WERI-Rb-1 (cell line): ENCODE measurements at regions not wholly inside any gene's neighbourhood (a gene's known extent, or its start where the extent isn't known, plus 50 kb on each side); places are given as distances from the start of the nearest gene placed in this dataset.

ENCODE experiments used
- DNase-seq: peaks from one replicate; pipeline ENCODE4 v3.0.0-alpha.2; 2020
- H3K27ac ChIP-seq: fragments of 250-450 bp; sonication (Bioruptor Pico); 2 replicates; pipeline ENCODE4 v1.5.1; 2020; ENCODE audit warnings: mild to moderate bottlenecking, moderate library complexity
- H3K27me3 ChIP-seq: fragments of 250-450 bp; sonication (Bioruptor Pico); 2 replicates; pipeline ENCODE4 v1.5.1; 2021; ENCODE audit warnings: mild to moderate bottlenecking, low read depth, moderate library complexity; ENCODE audit not compliant: insufficient read depth, severe bottlenecking
- H3K36me3 ChIP-seq: fragments of 250-450 bp; sonication (Bioruptor Pico); 2 replicates; pipeline ENCODE4 v1.5.1; 2020; ENCODE audit warnings: mild to moderate bottlenecking, moderate library complexity
- H3K4me3 ChIP-seq: 2 replicates; pipeline ENCODE4 v1.5.1; 2011; ENCODE audit warnings: low read depth, mild to moderate bottlenecking, control low read depth, low read length
- H3K9me3 ChIP-seq: fragments of 250-450 bp; sonication (Bioruptor Pico); 2 replicates; pipeline ENCODE4 v1.5.1; 2021; ENCODE audit warnings: mild to moderate bottlenecking, moderate library complexity; ENCODE audit not compliant: severe bottlenecking
- TF ChIP-seq, protein P1 (sequence below): IDR thresholded peaks from 2 replicates; pipeline ENCODE4 v1.5.1; 2011; ENCODE audit warnings: low read depth, mild to moderate bottlenecking, control low read depth, inconsistent platforms, low read length

DNA sequence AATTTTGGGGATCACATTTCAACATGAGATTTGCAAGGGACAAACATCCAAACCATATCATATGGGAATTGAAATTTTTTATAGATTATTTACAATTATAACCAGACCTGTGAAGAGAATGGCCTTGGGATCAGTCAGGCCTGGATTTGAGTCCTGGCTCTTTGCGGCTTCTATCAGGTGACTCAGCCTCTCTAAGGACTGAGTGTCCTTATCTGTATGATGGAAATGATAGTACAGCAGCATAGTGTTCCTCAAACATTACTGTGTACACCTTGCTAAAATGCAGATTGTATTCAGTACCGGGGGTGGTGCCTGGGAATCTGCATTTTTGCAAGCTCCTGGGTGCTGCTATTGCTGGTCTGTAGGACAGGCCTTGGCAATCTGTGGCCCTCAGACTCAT lies 206.7 kb upstream of the PROK2 start:
- Histone ChIP-seq H3K9me3 (no peaks in the 10 kb centered on the region), H3K36me3 (no peaks in the 10 kb centered on the region), H3K4me3 (no peak overlapping the region), H3K27me3 (no peaks in the 10 kb centered on the region), H3K27ac (no peak overlapping the region)
- DNase-seq, result no peak
- TF ChIP-seq, protein P1, sequence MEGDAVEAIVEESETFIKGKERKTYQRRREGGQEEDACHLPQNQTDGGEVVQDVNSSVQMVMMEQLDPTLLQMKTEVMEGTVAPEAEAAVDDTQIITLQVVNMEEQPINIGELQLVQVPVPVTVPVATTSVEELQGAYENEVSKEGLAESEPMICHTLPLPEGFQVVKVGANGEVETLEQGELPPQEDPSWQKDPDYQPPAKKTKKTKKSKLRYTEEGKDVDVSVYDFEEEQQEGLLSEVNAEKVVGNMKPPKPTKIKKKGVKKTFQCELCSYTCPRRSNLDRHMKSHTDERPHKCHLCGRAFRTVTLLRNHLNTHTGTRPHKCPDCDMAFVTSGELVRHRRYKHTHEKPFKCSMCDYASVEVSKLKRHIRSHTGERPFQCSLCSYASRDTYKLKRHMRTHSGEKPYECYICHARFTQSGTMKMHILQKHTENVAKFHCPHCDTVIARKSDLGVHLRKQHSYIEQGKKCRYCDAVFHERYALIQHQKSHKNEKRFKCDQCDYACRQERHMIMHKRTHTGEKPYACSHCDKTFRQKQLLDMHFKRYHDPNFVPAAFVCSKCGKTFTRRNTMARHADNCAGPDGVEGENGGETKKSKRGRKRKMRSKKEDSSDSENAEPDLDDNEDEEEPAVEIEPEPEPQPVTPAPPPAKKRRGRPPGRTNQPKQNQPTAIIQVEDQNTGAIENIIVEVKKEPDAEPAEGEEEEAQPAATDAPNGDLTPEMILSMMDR, result no peak

DNA sequence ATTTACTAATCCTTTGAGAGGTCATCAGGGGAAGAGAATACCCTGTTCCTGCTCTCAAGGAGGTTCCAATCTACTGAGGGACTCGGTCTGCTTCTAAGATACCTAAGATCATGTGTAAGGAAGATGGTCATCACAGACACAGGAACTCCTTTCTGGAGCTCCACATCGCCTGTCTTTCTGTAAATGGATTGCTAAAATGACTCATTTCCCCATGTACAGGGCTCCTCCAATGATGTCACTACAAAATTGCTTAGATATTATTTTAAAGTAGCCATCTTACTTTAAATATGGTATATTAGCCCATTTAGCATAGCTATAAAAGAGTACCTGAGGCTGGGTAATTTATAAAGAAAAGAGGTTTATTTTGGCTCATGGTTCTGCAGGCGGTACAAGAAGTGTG lies 206.1 kb upstream of the PROK2 start:
- no peak for DNase-seq
- TF ChIP-seq, protein P1, result no peak
- Histone ChIP-seq H3K27me3 (no peaks in the 10 kb centered on the region), H3K27ac (no peak overlapping the region), H3K36me3 (no peaks in the 10 kb centered on the region), H3K9me3 (no peaks in the 10 kb centered on the region), H3K4me3 (no peak overlapping the region)

DNA sequence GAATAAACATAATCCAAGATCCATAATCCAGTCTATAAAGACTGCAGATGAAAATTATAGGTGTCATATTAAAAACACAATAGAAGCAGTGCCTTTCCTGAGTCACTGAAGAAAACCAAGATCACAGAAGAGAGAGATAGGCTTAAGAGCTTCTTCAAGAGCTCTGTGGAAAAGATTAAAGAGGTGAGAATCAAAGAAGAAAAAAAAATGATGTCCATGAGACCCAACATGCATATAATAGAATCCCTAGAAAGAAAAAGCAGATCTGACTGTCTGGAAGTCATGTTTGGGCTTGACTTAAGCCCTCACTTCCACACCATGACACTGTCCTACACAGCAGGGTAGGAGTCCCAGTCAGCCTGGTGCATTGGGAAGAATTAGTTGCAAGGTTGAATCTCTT lies 205.6 kb upstream of the PROK2 start:
- Histone ChIP-seq H3K27ac (no peak overlapping the region), H3K9me3 (no peaks in the 10 kb centered on the region), H3K27me3 (no peaks in the 10 kb centered on the region), H3K4me3 (no peak overlapping the region), H3K36me3 (no peaks in the 10 kb centered on the region)
- TF ChIP-seq, protein P1, result no peak
- no peak for DNase-seq

DNA sequence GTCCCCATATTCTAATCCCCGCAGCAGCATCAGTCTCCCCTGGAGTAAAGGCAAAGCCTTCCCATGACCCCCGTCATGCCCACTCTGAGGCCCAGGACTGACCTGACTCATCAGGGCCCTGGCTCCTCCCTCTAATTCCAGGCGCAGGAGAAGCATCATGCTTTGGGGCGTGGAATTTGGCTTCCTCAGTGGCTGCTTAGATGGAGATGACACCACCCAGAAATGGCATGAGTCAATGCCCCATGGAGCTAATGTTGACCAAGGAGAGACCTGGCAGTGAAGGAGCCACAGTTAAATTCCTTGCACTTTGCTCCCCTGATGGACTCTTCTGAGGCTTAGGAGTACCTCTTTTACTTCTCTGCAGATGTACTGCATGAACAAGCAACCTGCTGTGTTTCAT lies 204.2 kb upstream of the PROK2 start:
- TF ChIP-seq, protein P1, result no peak
- Histone ChIP-seq H3K9me3 (no peaks in the 10 kb centered on the region), H3K36me3 (no peaks in the 10 kb centered on the region), H3K4me3 (no peak overlapping the region), H3K27ac (no peak overlapping the region), H3K27me3 (no peaks in the 10 kb centered on the region)
- no peak for DNase-seq

DNA sequence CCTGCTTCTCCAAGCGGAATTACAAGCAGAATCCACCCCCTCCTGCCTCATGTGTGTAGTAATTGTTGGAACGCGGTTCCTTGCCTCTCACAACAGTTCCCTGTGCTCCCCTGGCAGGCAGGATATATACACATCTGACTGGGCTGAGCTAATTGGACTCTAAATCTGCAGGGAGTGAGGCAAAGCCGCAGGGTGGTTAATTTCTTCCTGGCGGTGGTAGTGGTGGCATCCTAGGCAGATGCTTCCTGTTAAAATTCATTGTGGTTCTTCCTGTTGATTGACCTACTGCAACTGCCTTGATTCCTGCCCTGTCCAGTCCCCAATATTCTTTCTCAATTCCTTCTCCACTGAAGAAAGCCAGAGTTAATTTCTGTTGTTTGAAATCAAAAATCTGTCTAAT lies 202.9 kb upstream of the PROK2 start:
- Histone ChIP-seq H3K27me3 (no peaks in the 10 kb centered on the region), H3K27ac (no peak overlapping the region), H3K4me3 (no peak overlapping the region), H3K36me3 (no peaks in the 10 kb centered on the region), H3K9me3 (no peaks in the 10 kb centered on the region)
- no peak for DNase-seq
- TF ChIP-seq, protein P1, result no peak

DNA sequence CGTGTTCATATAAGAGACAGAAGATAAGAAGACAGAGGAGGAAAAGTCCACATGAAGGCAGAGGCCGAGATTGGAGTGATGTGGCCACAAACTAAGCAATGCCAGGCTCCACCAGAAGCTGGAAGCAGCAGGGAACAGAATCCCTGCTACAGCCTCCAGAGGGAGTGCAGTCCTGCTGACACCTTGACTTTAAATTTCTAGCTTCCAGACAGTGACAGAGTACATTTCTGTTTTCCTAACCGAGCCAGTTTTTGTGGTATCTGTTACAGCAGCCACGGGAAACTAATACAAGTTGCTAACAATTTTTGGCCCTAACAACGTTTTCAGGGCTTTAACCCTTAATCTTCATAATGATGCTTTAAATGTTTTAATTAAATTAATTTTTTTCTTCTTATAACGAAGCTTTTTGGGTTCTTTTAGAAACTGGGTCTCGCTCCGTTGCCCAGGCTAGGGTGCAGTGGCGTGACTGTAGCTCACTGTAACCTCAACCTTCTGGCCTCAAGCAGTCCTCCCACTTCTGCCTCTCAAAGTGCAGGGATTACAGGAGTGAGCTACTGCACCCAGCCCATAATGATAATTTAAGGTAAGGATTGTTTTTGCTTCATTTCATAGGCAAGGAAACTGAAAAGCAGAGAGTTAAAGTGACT lies 202.3 kb upstream of the PROK2 start:
- Histone ChIP-seq H3K27me3 (no peaks in the 10 kb centered on the region), H3K27ac (no peak overlapping the region), H3K36me3 (no peaks in the 10 kb centered on the region), H3K9me3 (no peaks in the 10 kb centered on the region), H3K4me3 (no peak overlapping the region)
- TF ChIP-seq, protein P1, result peak; percentile 53; the same call in 1 of the 2 replicates
- DNase-seq, result peak; percentile 38
